GOT3 (cell line): ENCODE measurements at regions not wholly inside any gene's neighbourhood (a gene's known extent, or its start where the extent isn't known, plus 50 kb on each side); places are given as distances from the start of the nearest gene placed in this dataset.

ENCODE experiments used
- DNase-seq: peaks from one replicate; lab custom pipeline; 2025; ENCODE audit warnings: mixed read lengths; lab: John Stamatoyannopoulos, UW

DNA sequence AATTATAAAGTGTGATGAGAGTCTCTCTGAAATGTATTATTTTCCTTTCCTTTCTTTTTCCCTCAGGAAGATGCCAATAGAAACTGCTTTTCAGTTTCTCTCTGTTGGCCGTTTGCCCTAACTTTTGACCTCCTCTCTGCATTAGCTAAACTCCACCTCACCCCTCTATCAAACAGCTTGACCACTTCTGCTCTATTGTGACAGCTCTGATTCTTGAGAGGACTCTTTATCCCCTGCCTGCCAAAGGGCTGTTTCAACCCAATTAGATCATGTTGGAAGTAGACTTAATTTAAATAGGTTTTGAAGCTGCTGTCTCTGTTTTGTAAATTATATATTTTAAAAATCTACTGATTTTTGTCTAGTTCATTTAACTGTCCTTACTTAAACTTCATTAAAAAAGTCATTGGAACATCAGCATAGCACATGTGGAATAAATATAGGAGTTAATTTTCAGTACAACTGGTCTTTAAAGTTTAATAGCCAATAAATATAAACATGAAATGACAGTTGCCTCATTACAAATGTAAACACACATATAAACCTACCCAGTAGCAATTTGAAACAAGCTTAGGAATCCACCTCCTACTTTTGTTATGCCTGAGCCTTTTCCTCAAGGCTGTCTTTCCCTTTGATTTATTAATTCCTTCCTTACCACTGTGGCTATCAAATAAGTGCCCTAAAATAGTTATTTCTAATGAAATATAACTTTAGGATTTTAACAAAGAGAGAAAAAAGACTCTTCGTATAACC lies 152.0 kb downstream of the CHRM3 start:
- no peak for DNase-seq

DNA sequence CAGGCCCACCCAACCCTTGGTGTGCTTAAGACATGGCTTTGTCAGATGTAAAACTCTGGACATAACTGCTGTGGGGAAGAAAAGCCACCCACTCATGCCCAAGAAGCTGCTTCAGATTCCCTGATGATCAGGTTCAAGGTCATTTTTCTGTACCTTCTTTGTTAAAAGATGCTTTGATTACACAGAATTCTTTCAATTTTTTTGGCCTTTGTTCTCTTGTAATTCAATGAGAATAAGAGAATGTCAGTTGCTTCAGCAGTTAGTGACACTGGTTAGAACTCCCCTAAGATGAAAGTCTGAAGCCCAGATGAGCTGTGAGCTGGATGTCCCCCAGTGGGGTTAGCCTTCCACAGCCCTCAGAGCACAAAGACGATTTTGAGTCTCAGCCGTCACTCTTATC lies 152.7 kb downstream of the CHRM3 start:
- DNase-seq, result no peak

DNA sequence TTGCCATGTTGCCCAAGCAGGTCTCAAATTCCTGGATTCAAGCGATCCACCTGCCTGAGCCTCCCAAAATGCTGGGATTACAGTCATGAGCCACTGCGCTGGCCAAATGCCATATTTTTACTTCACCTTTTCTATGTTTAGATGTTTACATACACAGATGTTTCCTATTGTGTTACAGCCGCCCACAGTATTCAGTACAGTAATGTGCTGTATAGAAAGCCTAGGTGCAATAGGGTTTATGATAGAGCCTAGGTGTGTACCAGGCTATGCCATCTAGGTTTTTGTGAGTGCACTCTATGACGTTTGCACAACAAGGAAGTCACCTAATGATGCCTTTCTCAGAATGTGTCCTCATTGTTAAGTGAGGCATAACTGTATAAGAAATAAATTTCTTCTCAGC lies 153.4 kb downstream of the CHRM3 start:
- DNase-seq, result no peak

DNA sequence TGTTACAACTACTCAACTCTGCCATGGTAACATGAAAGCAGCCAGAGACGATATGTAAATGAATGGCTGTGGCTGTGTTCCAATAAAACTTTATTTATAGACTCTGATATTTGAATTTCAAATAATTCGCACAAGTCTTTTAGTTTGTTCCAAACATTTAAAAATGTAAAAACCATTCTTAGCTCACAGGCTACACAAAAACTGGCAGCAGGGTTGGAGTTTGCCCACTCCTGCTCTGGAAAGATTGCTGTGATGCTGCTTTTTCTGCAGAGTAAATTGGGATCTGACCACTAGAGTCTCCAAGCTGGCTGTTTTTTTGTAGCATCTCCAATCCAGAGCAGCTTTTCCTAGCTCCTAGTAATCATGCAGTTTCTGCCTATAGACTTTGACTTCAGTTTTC lies 157.5 kb downstream of the CHRM3 start:
- no peak for DNase-seq

DNA sequence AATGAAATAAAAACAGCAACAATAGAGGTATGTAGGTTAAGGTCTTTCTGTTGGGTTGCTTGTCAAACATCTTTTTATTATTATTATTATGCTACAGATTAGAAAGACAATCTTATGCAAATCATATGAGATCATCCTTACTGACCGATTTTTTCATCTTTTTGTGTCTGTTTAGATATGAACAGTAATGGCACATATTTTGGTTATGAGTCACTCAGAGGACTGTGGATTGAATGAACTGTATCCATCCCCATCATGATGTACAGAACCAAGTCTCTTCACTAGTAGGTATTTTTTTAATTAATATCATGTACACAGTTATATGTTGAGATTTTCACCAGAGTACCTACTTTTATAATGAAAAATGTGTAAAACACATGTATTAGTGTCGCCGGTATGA lies 159.1 kb downstream of the CHRM3 start:
- DNase-seq, result no peak

DNA sequence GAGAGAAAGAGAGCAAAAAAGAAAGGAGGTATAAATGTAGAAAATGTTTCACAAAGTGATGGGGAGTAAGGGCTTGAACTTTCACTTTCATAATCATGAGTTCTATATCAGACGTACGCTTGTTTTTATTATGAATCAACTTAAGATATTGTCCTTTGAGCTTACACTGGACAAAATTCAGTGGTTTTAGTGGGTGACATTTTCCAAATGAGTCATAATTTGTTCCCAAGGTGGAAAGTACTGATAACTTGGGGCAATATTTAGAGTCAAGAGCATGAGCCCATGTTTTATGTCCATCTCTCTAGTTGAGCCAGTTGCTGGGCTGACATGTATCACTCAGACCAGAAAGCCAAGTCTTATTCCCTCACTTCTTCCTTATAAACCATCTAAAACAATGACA lies 161.6 kb downstream of the CHRM3 start:
- no peak for DNase-seq

DNA sequence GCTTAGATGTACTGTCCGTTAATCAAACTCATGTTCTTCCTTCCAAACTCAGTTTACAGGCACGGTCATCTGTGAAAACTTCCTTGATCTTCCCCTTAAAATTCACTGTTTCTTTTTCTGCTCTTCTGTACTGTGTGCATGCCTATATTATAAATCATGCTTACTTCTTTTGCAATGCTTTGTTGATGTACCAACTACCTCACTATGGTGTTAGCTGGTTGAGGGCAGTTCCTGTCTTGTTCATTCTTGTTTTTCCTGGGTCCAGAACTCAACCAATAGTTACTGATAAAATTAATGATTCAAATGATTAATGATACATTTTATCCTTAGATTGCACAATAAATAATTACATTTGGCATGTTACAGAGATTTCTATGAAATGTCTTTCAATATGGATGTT lies 163.8 kb downstream of the CHRM3 start:
- no peak for DNase-seq

DNA sequence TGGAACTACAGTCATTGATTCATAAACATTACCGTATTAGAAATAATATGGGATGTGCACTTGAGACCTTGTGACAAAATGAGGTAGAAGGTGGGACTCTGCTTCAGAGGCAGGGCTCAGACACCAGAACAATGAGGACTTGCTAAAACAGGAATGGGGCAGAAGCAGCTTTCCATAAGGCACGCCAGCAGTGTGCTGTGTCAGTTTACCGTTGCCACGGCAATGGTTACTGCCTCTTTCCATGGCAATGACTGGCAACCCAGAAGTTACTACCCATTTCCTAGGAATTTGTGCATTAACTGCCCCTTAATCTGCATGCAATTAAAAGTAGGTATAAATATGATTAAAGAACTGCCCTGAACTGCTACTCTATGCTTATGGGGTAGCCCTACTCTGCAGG lies 169.0 kb downstream of the CHRM3 start:
- DNase-seq, result no peak

DNA sequence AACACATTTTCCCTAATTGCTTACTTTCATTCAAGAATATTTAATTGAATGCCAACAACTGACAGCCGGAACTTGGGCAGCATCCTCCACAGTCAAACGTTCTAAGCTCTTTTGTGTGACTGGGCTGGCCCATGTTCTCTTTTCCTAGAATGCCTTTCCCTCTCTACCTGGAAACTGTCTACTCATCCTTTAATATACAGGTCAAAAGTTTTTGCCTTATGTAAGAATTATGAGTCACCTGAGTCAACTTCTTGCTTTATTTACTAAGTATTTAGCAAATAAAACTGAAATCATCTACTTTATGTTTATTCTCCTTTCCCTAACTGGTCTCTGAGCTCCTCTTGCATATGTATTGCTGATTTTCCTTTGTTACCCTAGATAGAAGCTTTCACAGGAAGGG lies 172.2 kb downstream of the CHRM3 start:
- no peak for DNase-seq

DNA sequence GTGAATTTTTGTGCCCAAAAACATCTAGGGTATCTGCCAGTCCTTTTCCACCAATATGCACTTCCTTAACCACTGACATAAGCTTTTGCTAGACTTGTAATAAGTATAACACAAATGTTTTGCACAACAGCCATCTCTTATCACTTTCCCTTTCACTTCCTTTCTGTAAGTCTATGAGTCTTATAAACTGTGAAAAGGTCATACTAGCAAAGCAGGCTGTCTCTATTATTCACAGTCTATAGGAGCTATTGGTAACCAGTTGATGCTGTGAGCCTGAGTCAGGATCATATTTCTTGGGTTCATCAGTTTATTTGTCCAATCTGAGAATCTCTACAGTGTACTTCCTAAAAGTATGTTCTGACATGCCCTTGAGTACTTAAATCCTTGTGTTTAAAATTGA lies 172.6 kb downstream of the CHRM3 start:
- DNase-seq, result no peak

DNA sequence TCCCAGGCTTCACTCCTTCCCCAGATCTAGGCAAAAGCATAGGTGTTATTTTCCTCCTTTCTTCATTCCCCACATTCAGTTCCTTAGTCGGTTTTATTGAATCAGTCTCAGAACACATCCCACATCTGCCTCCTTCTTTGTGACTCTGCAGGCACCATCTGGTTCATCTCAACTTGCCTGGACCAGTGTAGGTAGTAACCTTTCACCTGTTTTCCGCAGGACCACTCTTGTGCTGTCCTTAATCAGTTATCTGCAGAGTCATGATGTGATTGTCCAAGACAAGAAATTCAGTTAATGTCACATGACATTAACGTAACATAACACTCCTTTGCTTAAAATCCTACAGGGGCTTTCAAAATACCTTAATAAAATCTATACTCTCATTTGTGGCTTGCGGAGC lies 174.6 kb downstream of the CHRM3 start:
- DNase-seq, result no peak

DNA sequence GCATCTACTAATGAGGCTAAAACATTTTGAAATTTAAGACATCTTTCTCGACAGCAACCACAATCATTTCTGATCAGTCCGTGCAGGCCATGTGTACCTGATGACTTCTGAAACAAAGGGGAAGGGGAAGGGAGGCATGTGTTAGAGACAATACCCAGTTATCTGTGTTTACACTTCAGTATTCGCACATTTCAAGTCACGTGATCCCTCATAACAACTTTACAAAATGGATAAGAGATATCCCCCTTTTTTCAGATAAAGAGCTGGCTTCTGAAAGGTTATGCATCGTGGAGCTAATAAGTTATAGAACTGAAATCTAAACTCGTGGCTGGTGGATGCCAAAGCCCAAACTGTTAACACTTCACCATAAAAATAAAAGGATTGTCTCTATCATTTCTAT lies 175.7 kb downstream of the CHRM3 start:
- DNase-seq, result no peak

DNA sequence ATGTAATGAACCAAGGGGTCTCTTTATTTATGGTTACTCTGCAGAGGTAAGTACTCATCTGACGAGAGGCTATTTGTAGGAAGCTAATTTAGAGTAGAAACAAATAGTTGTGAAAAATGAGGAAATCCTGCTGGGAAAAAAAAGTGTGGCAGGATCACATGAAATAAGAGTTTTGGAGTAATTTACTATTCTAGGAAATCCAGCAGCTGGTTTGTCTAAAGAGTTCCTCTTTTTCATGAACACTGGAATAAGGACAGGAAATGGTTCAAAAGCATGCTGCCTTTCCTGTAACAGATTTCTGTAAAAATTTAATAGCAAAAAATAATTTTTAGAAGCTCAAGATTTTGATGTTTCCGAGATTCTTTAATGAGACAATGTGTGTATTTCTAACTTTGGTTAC lies 177.3 kb downstream of the CHRM3 start:
- DNase-seq, result no peak

DNA sequence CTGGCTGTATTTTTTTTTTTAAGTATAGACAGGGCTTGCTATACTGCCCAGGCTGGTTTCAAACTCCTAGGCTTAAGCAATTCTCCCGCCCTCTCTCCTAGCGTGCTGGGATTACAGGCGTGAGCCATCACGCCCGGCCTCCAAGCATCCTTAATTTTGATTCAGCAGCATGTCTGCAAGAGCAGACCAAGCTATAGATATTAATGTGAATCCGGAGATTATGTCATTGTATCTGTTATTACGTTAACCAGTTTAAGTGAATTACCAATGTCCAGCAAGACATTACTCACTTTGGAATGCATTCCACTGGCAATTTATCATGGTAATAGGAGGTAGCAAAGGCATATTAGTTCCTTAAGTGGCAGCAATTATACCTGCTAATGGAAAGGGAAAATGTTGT lies 179.7 kb downstream of the CHRM3 start:
- no peak for DNase-seq

DNA sequence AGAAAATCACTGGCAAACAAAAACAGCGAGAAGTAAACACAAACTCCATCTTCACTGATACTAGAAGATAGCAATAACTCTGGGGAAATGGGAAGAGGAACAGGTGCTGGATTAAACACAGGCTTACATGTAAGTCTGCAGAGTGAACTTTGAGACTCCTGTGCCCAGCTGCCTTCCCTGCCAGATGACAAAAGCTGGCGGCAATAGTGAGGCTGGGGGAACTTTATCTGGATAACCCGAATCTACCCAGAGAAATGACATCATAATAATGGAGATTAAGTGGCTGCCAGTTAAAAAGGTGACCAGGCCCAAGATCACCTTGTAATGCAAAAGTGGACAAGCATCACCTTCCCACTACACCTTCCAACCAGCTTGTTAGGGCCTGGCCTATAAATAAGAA lies 184.5 kb downstream of the CHRM3 start:
- DNase-seq, result no peak

DNA sequence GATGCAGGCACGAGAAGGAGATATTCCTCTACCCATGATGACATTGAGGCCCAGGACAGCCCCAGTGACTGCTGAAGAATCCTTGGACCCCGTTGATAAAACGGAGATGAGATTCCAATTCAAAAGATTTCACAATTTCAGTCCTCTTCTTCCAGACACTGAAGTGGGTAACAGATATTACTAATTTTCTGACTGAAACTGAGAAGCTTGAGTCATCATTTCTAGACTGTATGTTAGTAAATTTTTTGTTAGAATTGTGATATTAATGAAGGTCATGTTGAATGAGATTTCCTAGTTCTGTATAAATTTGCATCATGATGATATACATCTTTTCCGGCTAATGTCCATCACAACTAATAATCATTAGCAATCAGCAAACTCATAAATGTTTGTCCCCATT lies 185.8 kb downstream of the CHRM3 start:
- no peak for DNase-seq

DNA sequence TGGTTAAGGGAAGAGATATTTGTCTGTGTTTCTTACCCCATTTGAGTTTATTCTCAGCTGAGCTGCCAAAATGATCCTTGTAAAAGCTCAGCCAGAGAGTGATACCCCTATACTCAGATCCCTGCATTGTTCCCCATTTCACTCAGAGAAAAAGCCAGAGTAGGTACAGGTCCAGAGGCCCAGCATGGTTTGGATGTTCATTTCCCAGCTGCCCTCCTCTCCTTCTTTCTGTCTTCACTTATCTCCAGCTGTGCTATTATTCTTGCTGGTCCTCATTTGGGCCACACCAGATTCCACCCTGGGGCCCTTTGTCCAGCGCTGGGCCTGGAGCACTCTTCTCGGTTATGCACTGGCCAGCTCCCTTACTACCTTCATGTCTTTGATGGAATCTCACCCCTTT lies 187.7 kb downstream of the CHRM3 start:
- DNase-seq, result no peak

DNA sequence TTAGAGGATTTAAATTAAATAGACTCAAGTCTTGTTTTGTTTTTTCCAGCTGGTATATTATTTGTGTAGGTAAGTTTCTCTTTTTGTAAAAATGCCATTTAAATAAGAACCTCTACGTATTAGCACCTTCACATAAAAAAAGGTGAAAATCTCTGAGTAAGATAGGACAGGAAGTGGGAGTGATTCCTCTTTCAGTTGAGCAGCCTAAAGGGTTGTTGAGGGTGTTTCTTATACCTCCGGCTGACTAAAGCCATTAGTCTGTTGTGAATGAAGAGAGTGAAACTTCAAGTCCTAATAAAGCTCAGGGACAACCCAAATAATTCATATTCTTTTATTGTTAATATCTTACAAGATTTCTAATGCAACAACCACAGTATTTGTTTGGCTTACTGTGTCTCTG lies 188.7 kb downstream of the CHRM3 start:
- no peak for DNase-seq

DNA sequence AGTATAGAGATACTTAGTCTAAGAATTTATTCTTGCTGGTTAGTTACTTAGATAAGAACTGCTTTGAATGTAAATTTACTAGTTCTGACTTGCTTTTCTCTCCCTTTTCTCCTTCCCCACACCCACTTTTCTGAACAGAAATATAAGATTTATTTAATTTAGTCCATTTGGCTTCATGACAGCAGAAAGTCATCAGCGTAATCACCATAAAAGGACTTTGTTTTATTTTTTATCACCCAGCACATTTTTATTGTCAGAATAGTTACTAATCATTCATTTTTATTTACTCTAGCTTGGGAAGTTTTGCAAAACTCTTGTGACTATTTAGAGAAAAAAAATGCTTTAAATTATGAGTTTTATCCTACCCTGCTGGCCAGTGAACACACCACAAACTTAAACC lies 197.2 kb downstream of the CHRM3 start:
- no peak for DNase-seq

DNA sequence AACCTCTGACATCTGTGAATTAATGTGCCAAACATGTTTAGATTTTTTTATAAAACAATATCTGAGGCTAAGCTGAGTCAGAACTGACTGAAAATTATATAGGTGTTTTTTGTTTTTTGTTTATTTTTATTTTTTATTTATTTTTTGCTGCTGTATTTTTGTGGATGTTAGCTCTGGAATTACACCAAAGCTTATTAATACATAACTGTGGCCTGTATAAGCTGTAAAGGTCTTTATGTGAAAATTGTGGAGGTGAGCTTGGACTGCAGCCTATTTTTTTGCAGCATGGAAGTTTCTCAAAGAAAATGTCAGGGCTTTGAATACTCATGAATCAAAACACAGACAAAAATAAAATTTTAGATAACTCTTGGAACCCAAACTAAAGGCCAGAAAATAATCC lies 199.8 kb downstream of the CHRM3 start:
- no peak for DNase-seq

DNA sequence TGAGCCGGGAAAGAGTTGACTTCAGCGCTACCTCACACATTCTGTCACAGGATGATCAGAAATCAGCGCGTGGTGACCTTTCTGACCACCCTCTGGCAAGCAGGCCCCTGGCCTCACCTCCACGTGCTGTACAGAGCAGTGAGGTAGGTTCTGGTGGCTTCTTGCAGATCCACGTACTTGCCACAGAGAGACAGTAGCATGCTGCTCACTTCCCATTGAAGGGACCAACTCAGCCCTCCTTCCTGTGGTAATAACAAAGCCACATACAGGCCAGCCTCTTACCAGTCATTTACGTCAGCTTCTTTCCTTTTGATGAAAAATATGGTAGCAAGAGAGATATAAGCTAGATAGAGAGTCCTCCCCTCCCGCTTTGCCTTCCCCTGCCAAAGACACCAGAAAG lies 200.7 kb downstream of the CHRM3 start:
- DNase-seq, result no peak

DNA sequence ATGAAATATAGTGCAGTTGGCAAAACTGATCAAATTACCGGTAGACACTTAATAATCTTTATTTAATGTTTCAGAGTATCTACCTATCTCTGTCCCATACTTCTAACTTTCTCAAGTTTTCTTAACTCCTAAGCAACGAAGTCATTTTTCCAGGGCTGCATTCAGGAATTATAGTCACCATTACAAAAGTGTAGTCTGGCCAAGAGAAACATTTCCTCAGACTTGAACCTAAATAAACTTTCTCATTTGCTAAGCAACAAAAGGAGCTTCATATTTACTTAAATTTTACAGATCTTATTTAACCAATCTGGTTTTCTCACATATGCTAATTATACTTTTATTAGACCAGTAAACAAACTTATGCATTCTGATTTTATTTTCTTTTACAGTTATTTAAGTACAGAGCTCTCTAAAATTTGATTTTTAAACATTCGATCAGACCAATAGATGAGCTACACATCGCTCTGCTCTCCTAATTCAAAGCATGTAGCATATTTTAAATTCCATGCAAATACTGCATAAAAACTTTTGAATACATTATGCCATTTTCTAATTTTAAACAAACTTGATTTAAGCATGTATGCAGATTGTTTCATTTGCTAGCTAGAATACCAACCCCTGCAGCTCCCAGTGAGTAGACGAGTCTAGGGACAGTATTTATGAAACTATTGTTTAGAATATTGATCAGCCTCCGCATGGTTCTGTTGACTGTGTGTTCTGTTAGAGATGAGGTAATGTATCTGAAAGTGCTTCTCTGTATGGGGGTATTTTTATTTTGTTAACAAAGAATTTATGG lies 201.4 kb downstream of the CHRM3 start:
- no peak for DNase-seq

DNA sequence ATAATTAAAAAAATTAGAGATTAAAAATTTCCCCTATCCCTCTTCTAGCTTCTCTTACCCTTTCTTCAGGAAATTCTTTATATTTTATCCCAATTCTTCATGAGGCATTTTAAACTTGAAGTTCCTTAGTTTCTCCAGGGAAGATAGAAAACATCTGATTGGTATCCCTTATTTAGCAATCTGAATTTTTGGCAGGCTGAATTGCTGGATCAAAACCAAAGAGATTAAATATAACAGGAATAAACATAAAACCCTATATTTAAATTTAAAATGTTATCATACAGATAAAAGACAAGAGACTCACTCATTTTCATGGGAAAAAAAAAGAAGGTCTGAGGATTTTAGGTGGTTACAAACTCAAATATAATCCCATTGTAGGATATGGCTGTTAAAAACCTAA lies 204.2 kb downstream of the CHRM3 start:
- DNase-seq, result no peak

DNA sequence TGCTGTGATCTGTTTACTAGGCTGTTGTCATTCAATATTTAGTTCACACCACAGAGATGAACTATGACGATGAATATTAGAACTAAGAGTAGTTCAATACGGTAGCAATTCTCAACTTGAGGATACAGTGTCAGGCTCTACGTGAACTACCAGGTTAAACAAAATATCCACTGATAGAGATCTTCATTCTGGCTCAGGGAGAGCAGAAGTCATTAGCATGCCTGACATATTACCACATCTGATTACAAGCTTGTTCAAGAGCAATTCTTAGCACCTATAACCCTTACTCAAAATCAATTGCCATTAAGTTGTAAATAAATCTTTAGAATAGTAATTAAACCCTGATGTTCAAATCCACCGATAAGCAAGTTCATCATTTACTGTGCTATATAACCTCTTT lies 207.2 kb downstream of the CHRM3 start:
- DNase-seq, result no peak
